Heart left ventricle (tissue), 16 donors: ENCODE measurements at regions not wholly inside any gene's neighbourhood (a gene's known extent, or its start where the extent isn't known, plus 50 kb on each side); places are given as distances from the start of the nearest gene placed in this dataset.

Source experiments
- ATAC-seq, 4 donors: fragments of 200-7000 bp; cut with Tn5 transposase; one replicate each; pipeline ENCODE4 v1.9.1; 2020 to 2022; ENCODE audit warnings: moderate library complexity in 4 of 4, mild to moderate bottlenecking in 3 of 4, moderate number of reproducible peaks in 1 of 4
- DNase-seq, 5 donors: peaks; one replicate each; pipeline ENCODE4 v3.0.0-alpha.2; 2020
- H3K27ac ChIP-seq, 12 donors: fragments of 200-600 bp; sonication (generic) in 4 of 12; one replicate each; pipeline versions ENCODE4 v1.5.0 to v1.8.0; 2016 to 2022; ENCODE audit warnings: mild to moderate bottlenecking in 2 of 12
- H3K27me3 ChIP-seq, 9 donors: fragments of 200-600 bp; sonication (generic) in 2 of 9; one replicate each; pipeline versions ENCODE4 v1.5.1 to v1.8.0; 2016 to 2022; ENCODE audit warnings: mild to moderate bottlenecking in 3 of 9
- H3K36me3 ChIP-seq, 9 donors: fragments of 200-600 bp; sonication (generic) in 2 of 9; one replicate each; pipeline versions ENCODE4 v1.5.0 to v1.8.0; 2018 to 2022; ENCODE audit warnings: mild to moderate bottlenecking in 2 of 9
- H3K4me1 ChIP-seq, 12 donors: fragments of 200-600 bp; sonication (generic) in 4 of 12; one replicate each; pipeline versions ENCODE4 v1.5.0 to v1.8.0; 2016 to 2022; ENCODE audit warnings: mild to moderate bottlenecking in 3 of 12
- H3K4me3 ChIP-seq, 12 donors: fragments of 200-600 bp; sonication (generic) in 4 of 12; one replicate each; pipeline versions ENCODE4 v1.5.0 to v1.8.0; 2017 to 2022; ENCODE audit warnings: mild to moderate bottlenecking in 9 of 12, moderate library complexity in 4 of 12
- H3K9me3 ChIP-seq, 12 donors: fragments of 200-600 bp; sonication (generic) in 4 of 12; one replicate each; pipeline versions ENCODE4 v1.5.0 to v1.8.0; 2016 to 2022; ENCODE audit warnings: mild to moderate bottlenecking in 1 of 12
- POLR2A ChIP-seq, 2 donors: fragments of 450-650 bp; IDR thresholded peaks; one replicate each; pipeline ENCODE4 v1.6.1; 2017; ENCODE audit warnings: antibody characterized with exemption in 2 of 2, mild to moderate bottlenecking in 2 of 2, moderate library complexity in 2 of 2
- WGBS, 4 donors: extraction: QIAGEN DNeasy Blood & Tissue Kit in 2 of 4; methylation state at CpG; one replicate each; pipeline versions ENCODE4 v1.1.5 to v1.1.7; 2013 to 2018; 5-methylcytosine and 5-hydroxymethylcytosine counted together
- intact Hi-C, 10 donors: fragments of 100-400 bp; cut with DNase I; formaldehyde crosslinking; loops; one replicate each; pipeline versions ENCODE4 v1.11.1 to v1.14.2; 2022
- TF ChIP-seq, protein P1 (sequence below), 12 donors: fragments of 200-600 bp; sonication (generic) in 4 of 12; IDR thresholded peaks; one replicate each; pipeline versions ENCODE4 v1.5.0 to v1.8.0; 2018 to 2022; ENCODE audit warnings: antibody characterized with exemption in 12 of 12, mild to moderate bottlenecking in 5 of 12
- donor health status: ischemic (EF 13 %, LVEDD 7.1; RV severe dilation, severe dysfunction).
- donor health status: healthy with polysubstance abuse.
- donor health status: DM: no; HTN: yes; CAD: no.
- donor health status: DM: no; HTN: no; CAD: no.
- donor health status: ischemic (EF 25% LVEDD 6.9; RV normal size, moderate dysfunction).
- donor health status: ischemic (EF 25% LVEDD 5.7; RV mildly dilated, moderate dysfunction).
- donor health status: healthy.
- donor health status: DM: yes; HTN: yes; CAD: no.
- donor health status: ischemic (EF 35%, LVEDD 5.7; RV mildly dilated, moderate dysfunction).
- donor health status: nonischemic (EF 11% LVEDD 7.7; RV severe dilation, severe dysfunction).
- donor health status: DM: yes; HTN: yes; CAD: no.
- donor health status: PGD.
- donor health status: ischemic (EF 29% LVEDD 5.4; RV normal size, mild dysfunction).
- donor health status: nonischemic (EF 23%, LVEDD 6.1; RV moderate dilation, normal function).

DNA sequence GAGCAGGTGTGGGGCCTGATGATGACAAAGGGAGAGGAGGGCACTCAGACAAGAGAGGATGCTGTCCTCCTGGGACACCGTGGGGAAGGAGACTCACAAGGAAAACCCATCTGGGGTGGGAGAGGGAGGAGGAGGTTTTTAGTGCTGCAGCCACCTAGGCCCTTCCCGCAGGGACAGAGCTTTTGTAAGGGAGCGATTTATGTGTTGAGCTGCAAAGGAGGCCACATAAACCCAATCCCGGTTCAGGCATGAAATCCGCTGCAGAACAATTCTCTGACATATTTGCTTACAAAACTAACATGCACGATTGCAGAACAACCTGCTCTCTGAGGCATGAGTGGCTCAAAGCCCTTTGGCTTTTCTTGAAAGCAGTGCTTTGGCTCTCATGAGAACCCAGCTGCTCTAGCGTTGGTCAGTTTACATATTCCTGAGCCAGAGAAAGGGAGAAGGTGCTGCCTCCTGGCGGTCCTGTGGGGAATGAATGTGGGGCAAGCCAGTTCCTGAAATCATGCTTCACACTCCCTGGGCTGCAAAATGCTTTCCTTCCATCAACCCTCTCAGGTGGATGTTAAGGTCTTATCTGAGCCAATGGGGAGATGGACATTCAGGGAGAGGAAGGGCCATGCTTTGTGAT lies 122.4 kb upstream of the NLRP1 start:
- H3K27ac ChIP-seq, result no peak overlapping the region
- peak in 3 of 5 donors; percentile 20 to 42 (median 41) for DNase-seq
- no peaks in the 10 kb centered on the region for H3K36me3 ChIP-seq
- WGBS, 4 donors, result 45 to 54% (median 48%) methylated on average over 8 of the region's 8 CpGs
- intact Hi-C loops, result loop anchor here in 8 of 10 donors (2.0 to 10.0 kb wide), 6 partner anchors 112 to 718 kb away; no protein-coding TSS in a partner anchor
- TF ChIP-seq, protein P1, sequence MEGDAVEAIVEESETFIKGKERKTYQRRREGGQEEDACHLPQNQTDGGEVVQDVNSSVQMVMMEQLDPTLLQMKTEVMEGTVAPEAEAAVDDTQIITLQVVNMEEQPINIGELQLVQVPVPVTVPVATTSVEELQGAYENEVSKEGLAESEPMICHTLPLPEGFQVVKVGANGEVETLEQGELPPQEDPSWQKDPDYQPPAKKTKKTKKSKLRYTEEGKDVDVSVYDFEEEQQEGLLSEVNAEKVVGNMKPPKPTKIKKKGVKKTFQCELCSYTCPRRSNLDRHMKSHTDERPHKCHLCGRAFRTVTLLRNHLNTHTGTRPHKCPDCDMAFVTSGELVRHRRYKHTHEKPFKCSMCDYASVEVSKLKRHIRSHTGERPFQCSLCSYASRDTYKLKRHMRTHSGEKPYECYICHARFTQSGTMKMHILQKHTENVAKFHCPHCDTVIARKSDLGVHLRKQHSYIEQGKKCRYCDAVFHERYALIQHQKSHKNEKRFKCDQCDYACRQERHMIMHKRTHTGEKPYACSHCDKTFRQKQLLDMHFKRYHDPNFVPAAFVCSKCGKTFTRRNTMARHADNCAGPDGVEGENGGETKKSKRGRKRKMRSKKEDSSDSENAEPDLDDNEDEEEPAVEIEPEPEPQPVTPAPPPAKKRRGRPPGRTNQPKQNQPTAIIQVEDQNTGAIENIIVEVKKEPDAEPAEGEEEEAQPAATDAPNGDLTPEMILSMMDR (IDR thresholded peaks at IDR 0.05), result peak; percentile 31 to 66 (median 52)
- no peak for TF ChIP-seq POLR2A (IDR thresholded peaks at IDR 0.05)
- H3K27me3 ChIP-seq, result peaks cover 0 to 24% (median 5%) of the 10 kb centered on the region in 9 donors
- H3K9me3 ChIP-seq, result peaks cover 0 to 19% (median 5%) of the 10 kb centered on the region in 12 donors
- no peak overlapping the region for H3K4me3 ChIP-seq
- no peaks in the 10 kb centered on the region for H3K4me1 ChIP-seq
- peak in 1 of 4 donors; percentile 47 for ATAC-seq

DNA sequence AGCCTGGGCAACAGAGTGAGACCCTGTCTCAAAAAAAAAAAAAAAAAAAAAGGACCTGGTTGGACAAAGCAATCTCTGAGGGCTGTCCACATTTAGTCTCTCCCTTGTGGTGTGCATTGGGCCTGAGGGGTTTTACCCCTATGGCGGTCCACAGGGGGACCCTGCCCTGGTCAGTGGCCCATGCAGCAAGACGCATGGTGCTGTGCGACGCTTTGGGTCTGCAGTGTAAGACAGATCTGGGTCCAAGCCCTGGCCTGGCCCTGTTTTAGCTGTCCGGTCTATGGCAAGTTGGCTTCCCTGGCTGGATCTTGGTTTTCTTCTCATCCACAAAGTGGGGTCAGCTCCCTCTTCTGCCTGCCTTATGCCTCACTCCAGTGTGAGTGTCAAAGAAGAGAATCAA lies 123.2 kb upstream of the NLRP1 start:
- peaks cover 0 to 16% (median 4%) of the 10 kb centered on the region in 12 donors for H3K9me3 ChIP-seq
- intact Hi-C loops, result loop anchor here in 8 of 10 donors (2.0 to 10.0 kb wide), 6 partner anchors 113 to 717 kb away; no protein-coding TSS in a partner anchor
- ATAC-seq (no peak), DNase-seq (no peak)
- no peaks in the 10 kb centered on the region for H3K36me3 ChIP-seq
- TF ChIP-seq, protein P1 (IDR thresholded peaks at IDR 0.05), result no peak
- TF ChIP-seq POLR2A (IDR thresholded peaks at IDR 0.05), result no peak
- peaks cover 0 to 31% (median 9%) of the 10 kb centered on the region in 9 donors for H3K27me3 ChIP-seq
- H3K4me1 ChIP-seq, result no peaks in the 10 kb centered on the region
- H3K27ac ChIP-seq, result no peak overlapping the region
- WGBS, 4 donors, result 84 to 96% (median 94%) methylated on average over 5 of the region's 5 CpGs
- H3K4me3 ChIP-seq, result no peak overlapping the region

DNA sequence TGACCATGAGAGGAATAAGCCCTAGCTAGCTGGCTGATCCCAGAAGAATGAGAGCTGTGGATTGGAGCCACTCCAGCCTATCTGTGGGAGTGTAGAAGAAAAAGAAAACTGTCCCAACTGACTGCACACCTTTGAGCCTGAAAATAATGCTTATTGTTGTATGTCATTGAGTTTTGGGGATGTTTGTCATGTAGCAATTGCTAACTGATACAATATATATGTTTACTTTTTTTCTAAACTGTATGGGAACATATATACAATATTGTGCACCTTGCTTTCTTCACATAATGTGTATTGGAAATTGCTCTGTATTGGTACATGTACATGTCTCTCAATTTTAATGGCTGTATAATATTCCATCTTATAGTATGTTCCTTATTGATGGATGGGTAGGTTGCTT lies 124.0 kb upstream of the NLRP1 start:
- H3K4me3 ChIP-seq, result no peak overlapping the region
- no peaks in the 10 kb centered on the region for H3K36me3 ChIP-seq
- DNase-seq, result no peak
- H3K27ac ChIP-seq, result no peak overlapping the region
- peaks cover 0 to 32% (median 9%) of the 10 kb centered on the region in 9 donors for H3K27me3 ChIP-seq
- intact Hi-C loops, result loop anchor here in 7 of 10 donors (2.0 to 10.0 kb wide), 5 partner anchors 114 to 716 kb away; no protein-coding TSS in a partner anchor
- H3K4me1 ChIP-seq, result no peaks in the 10 kb centered on the region
- TF ChIP-seq, protein P1 (IDR thresholded peaks at IDR 0.05), result no peak
- no peak for TF ChIP-seq POLR2A (IDR thresholded peaks at IDR 0.05)
- ATAC-seq, result no peak
- peaks cover 0 to 8% (median 0%) of the 10 kb centered on the region in 12 donors for H3K9me3 ChIP-seq

DNA sequence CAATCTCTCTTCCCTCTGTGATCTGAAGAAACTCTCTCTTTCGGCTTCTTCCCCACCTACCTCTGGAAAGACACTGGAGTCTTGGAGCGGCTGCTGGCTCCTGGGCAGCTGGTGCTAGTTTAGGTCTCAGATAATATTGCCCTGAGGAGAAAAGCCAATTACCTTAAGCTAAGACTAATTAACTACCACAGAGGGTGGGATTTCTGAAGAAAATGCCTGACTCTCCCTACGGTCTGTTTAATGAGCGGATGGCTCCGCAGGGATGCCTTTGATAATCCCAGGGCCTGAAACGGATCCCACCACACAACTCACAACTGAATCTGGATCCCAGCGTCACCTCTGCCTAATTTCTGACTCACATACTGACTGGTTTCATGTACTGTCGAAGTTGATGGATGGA lies 127.0 kb upstream of the NLRP1 start:
- no peaks in the 10 kb centered on the region for H3K36me3 ChIP-seq
- no peak for TF ChIP-seq POLR2A (IDR thresholded peaks at IDR 0.05)
- TF ChIP-seq, protein P1 (IDR thresholded peaks at IDR 0.05), result no peak
- H3K4me1 ChIP-seq, result no peaks in the 10 kb centered on the region
- no peak overlapping the region for H3K4me3 ChIP-seq
- peaks cover 0 to 49% (median 20%) of the 10 kb centered on the region in 9 donors for H3K27me3 ChIP-seq
- no peak for DNase-seq
- H3K27ac ChIP-seq, result no peak overlapping the region
- intact Hi-C loops, result no loop called here
- H3K9me3 ChIP-seq, result peaks cover 0 to 8% (median 0%) of the 10 kb centered on the region in 12 donors
- ATAC-seq, result no peak
- WGBS, 4 donors, result 49 to 69% (median 51%) methylated on average over 8 of the region's 8 CpGs
